CD4-positive, alpha-beta T cell treated with Interleukin-4 for 4 hours (primary cell): ENCODE measurements at regions not wholly inside any gene's neighbourhood (a gene's known extent, or its start where the extent isn't known, plus 50 kb on each side); places are given as distances from the start of the nearest gene placed in this dataset.

Experiments used
- DNase-seq: peaks from one replicate; pipeline ENCODE4 v3.0.0-alpha.2; 2020

DNA sequence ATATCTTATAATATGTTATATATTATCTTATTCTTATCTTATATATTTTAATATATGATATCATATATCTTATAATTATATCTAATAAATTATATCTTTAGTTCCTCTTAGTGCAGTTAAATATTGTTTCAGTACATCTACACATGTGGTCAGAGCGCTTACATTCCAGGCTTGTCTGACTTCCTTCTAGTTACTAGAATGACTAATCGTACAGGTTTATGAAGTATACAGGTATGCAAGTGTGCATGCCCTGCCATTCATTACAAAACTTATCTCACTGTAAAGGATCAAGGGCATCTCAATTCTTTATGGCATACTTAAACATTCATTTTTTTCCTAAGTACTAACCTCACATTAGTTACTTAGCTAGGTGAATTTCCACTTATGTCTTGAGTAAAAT is 1278.0 kb upstream of the MAP3K7 start:
- DNase-seq: no peak

GRCh38 chr6:91860541-91861335 is 1273.9 kb upstream of the MAP3K7 start:
- DNase-seq: no peak

DNA sequence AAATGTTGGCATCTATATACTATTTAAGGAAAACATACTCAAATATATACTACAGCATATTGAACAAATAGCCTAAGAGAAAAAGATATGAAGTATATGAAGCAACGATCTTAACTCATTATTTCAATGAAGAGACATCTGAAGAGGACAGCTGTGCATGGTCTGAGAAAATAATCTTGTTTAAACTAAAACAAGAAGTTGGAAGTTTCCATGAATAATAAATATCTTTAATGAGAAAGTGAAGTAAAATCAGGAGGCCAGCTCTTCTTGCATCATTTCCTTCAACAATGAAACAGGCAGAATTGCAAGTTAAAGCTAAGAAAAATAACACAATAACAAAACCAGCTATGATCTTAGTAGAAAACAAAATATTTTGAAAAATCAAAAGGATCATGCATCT is 1265.4 kb upstream of the MAP3K7 start:
- no peak for DNase-seq

DNA sequence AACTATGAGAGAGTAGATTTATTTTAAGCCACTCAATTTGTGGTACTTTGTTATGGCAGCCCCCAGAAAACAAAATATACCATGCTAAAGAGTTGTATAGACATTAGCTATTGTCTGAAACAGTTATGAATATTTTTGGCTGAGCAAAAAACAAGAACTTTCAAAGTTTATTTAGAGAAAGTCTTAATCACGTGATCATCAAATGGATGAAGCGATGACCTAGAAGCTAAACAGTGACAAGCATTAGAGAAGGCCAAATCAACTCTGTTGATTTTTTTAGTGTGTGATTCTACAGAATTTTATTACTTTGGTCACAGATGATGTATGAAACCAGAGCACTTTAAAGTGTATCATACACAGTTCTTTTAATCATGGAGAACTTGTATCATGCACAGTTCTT is 1247.9 kb upstream of the MAP3K7 start:
- DNase-seq: no peak

DNA sequence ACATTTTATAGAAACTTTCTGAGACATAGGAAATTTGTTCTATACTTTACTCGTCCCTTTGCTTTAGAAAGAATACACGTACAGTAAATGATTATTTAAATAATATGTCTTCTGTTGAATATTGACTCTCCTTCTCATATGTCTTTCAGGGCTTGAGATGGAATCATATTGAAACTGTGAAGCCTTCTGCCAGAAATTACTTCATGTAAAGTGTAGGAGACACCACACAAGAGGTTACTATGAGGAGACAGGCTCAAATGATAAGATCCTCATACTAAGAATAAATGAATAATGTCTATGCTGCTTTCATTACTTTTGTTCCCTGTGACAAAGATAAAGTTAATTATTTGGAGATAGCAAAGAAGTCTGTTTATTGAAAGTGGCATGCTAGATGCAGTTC is 1240.3 kb upstream of the MAP3K7 start:
- DNase-seq: no peak

DNA sequence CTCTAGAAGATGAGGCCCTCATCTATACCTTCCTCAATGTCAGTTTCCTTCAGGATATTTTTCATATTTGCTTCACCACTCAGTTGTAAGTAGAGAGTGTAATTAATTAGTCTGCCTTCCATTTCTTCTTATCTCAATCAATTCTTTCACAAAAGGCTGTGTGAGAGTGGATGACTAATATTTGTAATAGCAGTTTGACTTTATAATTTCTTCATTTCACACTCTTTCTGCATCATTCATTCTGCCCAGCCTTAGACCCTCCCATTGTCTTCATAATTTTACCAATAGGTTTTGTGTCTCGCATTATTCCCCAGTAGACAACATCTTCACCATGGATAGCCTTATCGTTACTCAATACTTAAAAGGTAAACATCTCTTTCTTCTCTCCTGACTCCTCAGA is 1239.3 kb upstream of the MAP3K7 start:
- no peak for DNase-seq

GRCh38 chr6:91824331-91824730 is 1237.5 kb upstream of the MAP3K7 start:
- DNase-seq: no peak

DNA sequence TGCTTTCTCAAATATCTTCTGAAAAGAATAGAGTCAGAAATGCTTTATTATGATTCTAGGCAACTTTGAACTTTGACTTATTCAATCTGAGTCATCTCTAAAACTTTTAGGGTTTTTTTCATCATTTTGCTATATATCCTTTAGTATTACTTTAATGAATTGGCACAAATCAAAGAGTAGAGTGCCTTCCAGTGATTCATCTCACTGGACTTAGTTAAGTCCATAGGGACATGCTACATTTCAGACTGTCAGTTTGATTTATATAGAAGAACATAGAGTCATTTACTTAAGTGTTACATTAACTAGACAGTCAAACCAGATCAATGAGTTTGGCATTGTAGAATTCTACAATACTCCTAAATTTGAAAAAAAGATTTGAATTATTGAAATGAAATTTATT is 1235.7 kb upstream of the MAP3K7 start:
- DNase-seq: no peak

- no peak for DNase-seq
Observed at GRCh38 chr6:91816335-91816734, 1229.5 kb upstream of the MAP3K7 start.

- DNase-seq: no peak
Observed at GRCh38 chr6:91813641-91814040, 1226.8 kb upstream of the MAP3K7 start.

- DNase-seq: no peak
Observed at GRCh38 chr6:91812596-91813274, 1225.9 kb upstream of the MAP3K7 start.

DNA sequence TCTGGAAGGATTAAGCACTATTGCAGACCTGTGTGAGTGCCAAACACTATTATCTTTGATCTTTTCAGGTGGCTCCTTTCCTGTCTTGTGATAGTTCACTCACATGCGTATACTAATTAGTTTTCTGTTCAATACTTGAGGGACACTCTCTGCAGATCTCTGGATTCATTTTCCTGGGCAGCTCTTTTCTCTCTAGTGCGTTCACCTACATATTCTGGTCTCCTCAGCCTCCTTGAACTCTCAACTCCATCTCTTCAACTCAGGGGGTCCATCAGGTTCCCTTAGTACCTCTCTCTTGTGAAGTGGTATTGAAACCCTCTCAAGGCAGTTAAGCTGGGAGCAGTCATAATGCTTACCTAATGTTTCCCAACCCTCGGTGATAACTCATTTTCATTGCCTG is 1218.1 kb upstream of the MAP3K7 start:
- DNase-seq: no peak

- no peak for DNase-seq
Observed at GRCh38 chr6:91802431-91802830, 1215.6 kb upstream of the MAP3K7 start.

DNA sequence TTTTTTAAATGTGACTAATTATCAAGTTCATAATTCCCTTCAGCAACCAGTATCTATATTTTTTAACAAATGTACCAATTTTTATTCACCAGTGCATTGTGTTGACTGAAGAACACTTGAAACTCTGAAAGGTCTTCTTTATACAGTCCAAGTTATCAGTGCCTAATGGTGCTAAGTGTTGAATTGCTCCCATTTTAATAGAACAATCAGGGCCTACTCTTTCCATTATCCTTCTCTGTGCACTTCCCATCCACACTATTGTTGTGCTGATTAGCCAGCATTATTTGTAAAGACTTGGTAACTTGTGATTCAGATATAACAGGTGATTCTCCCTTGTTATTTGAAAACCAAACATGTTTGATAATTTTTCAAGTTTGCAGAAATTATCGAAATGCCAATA is 1209.7 kb upstream of the MAP3K7 start:
- no peak for DNase-seq

DNA sequence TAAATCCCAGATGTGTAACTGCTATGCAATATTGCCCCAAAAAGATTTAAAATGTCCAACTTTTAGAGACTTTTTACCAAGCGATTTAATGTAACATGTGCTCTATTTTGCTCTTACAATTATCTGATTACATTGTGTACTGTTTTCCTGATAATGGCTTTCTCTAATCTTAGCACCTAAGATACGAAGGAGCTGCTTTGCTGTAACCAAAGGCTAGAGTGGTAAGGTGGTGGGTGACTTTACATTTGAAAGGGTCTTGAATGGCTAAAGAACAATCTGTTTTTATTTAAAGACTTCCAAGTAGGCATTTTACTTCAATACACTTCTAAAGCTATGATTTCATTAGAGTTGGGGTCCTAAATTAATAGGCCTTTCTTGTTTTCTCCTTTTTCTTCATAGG is 1201.6 kb upstream of the MAP3K7 start:
- no peak for DNase-seq

DNA sequence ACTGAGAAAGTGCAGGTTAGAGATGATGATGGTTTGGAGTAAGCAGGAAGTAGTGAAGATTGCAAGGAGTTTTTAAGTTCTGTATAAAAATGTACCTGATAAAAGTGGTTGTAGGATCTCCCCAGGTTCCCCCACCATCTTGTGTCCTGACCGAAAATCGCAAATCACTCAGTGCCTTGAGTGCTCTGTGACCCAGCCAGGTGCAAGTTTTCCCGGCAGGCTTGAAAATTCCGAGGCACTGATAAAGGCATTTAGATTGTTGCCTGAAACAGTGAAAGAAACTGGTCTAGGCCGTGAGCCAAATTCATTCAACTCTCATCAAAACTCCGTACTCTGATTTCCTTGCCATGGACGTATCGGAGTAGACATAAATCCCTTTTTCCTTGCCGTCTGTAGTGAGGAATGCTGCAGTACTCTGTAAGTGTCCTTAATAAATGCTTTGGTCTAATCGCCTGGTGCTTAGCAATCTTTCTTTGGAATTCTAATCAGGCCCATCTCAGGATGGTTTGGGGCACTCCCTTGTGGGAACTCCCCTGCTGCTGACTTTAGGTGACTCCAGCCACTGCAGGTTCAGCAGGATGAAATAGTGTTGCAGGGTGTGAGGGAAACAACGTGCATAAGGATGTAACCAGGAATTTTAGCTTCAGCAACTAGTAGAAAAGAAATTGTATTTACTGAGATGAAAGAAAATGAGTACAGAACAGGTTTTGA is 1199.8 kb upstream of the MAP3K7 start:
- DNase-seq: no peak

GRCh38 chr6:91782802-91783201 is 1195.9 kb upstream of the MAP3K7 start:
- DNase-seq: no peak

- DNase-seq: no peak
Observed at GRCh38 chr6:91781946-91782345, 1195.1 kb upstream of the MAP3K7 start.

- no peak for DNase-seq
Observed at GRCh38 chr6:91780270-91780669, 1193.4 kb upstream of the MAP3K7 start.

DNA sequence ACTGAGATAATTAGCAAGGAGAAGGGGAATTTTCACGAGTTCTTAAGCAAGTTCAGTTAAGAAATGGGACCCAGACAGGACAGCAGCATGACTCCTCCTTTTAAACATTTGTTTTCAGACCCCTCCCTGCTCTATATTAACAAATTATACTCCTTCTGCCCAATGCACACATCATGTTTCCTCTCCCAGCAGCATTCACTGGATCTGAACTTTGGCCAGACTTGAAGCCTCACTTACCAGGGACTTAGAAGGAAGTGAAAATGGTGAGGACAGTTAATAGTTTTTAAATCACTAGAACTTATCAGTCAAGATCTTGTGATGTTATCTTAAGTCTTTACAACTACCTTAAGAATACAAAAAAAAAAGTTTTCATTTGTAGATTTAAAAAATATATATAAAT is 1174.7 kb upstream of the MAP3K7 start:
- DNase-seq: no peak

DNA sequence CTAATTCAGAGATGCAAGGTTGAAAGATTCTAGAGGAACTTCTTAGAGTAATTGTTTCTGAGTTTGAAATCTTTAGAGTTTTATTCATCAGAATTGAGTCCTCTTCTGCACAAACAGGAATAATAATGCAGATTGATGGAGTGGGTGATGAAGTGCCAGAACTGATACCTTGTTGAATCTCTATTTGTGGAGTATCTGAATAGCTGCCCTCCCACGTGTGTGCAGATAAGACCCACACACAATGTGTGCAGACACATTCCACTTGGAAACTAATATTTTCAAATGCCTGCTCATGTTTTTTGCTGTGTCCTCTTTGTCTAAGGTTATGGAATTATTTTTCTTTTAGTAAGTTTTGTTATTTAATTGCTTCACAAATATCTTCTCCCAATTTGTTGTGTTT is 1167.8 kb upstream of the MAP3K7 start:
- no peak for DNase-seq

- DNase-seq: no peak
Observed at GRCh38 chr6:91751526-91751925, 1164.7 kb upstream of the MAP3K7 start.

GRCh38 chr6:91744566-91744965 is 1157.7 kb upstream of the MAP3K7 start:
- no peak for DNase-seq

DNA sequence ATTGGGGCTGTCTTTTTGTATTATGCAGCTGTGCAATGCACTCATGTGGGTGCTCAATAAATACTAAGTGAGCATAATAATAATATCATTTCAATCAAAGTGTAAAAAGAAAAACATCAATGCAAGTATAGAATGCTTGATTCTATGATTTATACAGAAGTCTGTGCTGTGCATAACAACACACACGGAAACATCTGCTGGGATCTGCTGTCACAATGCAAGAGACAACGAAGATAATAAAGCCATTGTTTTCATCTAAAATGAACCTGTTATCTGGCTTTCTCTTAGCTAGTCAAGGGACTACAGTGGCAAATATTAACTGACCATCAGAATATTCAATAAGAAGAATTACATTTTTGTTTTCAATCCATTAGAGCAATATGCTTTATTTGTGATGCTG is 1156.9 kb upstream of the MAP3K7 start:
- DNase-seq: no peak
